ENCODE measurements at regions not wholly inside any gene's neighbourhood (a gene's known extent, or its start where the extent isn't known, plus 50 kb on each side); places are given as distances from the start of the nearest gene placed in this dataset.

GRCh38 chrX:13891377-13892140, 74.7 kb upstream of the GPM6B start:
- Histone ChIP-seq H3K27me3 (ENCODE audit: insufficient read depth) (peaks cover 19% of the 10 kb centered on the region; the same call in 1 of the 2 replicates), H3K27ac (ENCODE audit: low read depth in 2 of 2, low read length in 1 of 2) (no peak overlapping the region), H3K4me3 (ENCODE audit: low read depth in 2 of 2, low read length in 1 of 2) (no peak overlapping the region), H3K9me3 (no peaks in the 10 kb centered on the region), H2AFZ (ENCODE audit: low read depth) (no peak overlapping the region), H3K79me2 (ENCODE audit: insufficient read depth) (no peaks in the 10 kb centered on the region), H3K4me1 (ENCODE audit: control insufficient read depth in 1 of 2, insufficient read depth in 2 of 2, low read depth in 1 of 2, low read length in 1 of 2) (no peaks in the 10 kb centered on the region), H3K9ac (no peak overlapping the region), H3K4me2 (no peak overlapping the region), H3F3A (replicated peaks; ENCODE audit: insufficient read depth) (no peaks in the 10 kb centered on the region), H3K36me3 (replicated peaks in 1 of 2; ENCODE audit: control insufficient read depth in 1 of 2, insufficient read depth in 2 of 2, low read length in 1 of 2) (no peaks in the 10 kb centered on the region), H3K9me2 (no peaks in the 10 kb centered on the region), H4K20me1 (ENCODE audit: insufficient read depth) (no peaks in the 10 kb centered on the region)
- ChIA-PET CTCF (no interaction called here), POLR2A (no interaction called here)
- no peak for DNase-seq
- TF ChIP-seq MEF2A (IDR thresholded peaks at IDR 0.05; ENCODE audit: borderline replicate concordance, low read depth) = no peak
- TF ChIP-seq PBX3 (IDR thresholded peaks at IDR 0.05) = no peak
- TF ChIP-seq IRF3 (IDR thresholded peaks at IDR 0.05; ENCODE audit: low read depth, low read length) = no peak
- WGBS (ENCODE audit: low lambda C conversion rate) = 42% methylated on average over 7 of the region's 7 CpGs

GRCh38 chrX:13890806-13891205, 73.9 kb upstream of the GPM6B start:
- TF ChIP-seq USF2 (IDR thresholded peaks at IDR 0.05; ENCODE audit: borderline replicate concordance, low read depth, low read length) (no peak), GABPA (IDR thresholded peaks at IDR 0.05; ENCODE audit: low read depth) (no peak), GATA2 (CRISPR knock-in tag; IDR thresholded peaks at IDR 0.05) (no peak), FOSL2 (IDR thresholded peaks at IDR 0.05; ENCODE audit: borderline replicate concordance, low read depth) (no peak), REST (IDR thresholded peaks at IDR 0.05; ENCODE audit: low read depth, low read length) (no peak)
- Histone ChIP-seq H3K4me2 (no peak overlapping the region), H3K79me2 (ENCODE audit: insufficient read depth) (no peaks in the 10 kb centered on the region), H3K9ac (no peak overlapping the region), H2AFZ (ENCODE audit: low read depth) (no peak overlapping the region), H3K36me3 (replicated peaks in 1 of 2; ENCODE audit: control insufficient read depth in 1 of 2, insufficient read depth in 2 of 2, low read length in 1 of 2) (no peaks in the 10 kb centered on the region), H4K20me1 (ENCODE audit: insufficient read depth) (no peaks in the 10 kb centered on the region), H3K9me2 (no peaks in the 10 kb centered on the region), H3K27ac (ENCODE audit: low read depth in 2 of 2, low read length in 1 of 2) (no peak overlapping the region), H3K4me3 (ENCODE audit: low read depth in 2 of 2, low read length in 1 of 2) (no peak overlapping the region), H3F3A (replicated peaks; ENCODE audit: insufficient read depth) (no peaks in the 10 kb centered on the region), H3K4me1 (ENCODE audit: control insufficient read depth in 1 of 2, insufficient read depth in 2 of 2, low read depth in 1 of 2, low read length in 1 of 2) (no peaks in the 10 kb centered on the region), H3K9me3 (no peaks in the 10 kb centered on the region), H3K27me3 (ENCODE audit: insufficient read depth) (peaks cover 19% of the 10 kb centered on the region; the same call in 1 of the 2 replicates)
- POLR2A ChIA-PET = no interaction called here
- no peak for DNase-seq
- WGBS (ENCODE audit: low lambda C conversion rate) = 9% methylated on average over 3 of the region's 3 CpGs
- CTCF ChIA-PET = no interaction called here

Measured in SK-N-SH (cell line).